H1 (cell line): ENCODE measurements at regions not wholly inside any gene's neighbourhood (a gene's known extent, or its start where the extent isn't known, plus 50 kb on each side); places are given as distances from the start of the nearest gene placed in this dataset.

ENCODE experiments used
- CTCF ChIA-PET: fragments of 300-600 bp; sonication (Branson Sonifier 250); formaldehyde crosslinking; loops from one replicate; lab custom pipeline; 2021; ENCODE audit not compliant: partially characterized antibody; lab: Charles Lee
- POLR2A ChIA-PET: fragments of 300-600 bp; sonication (Branson Sonifier 250); formaldehyde crosslinking; loops from one replicate; lab custom pipeline; 2021; ENCODE audit warnings: inconsistent platforms; ENCODE audit not compliant: partially characterized antibody; lab: Charles Lee
- DNase-seq, 2 experiments: peaks; one replicate each; pipeline versions ENCODE4 v3.0.0 to v3.0.0-alpha.2; 2010 to 2022; ENCODE audit warnings: low spot score in 2 of 2, low read depth in 1 of 2, mixed read lengths in 1 of 2
- FAIRE-seq: peaks from 2 replicates; lab custom pipeline; 2011; peaks lifted over from hg19 to GRCh38; lab: Jason Lieb, UNC
- H2AFZ ChIP-seq: 2 replicates; pipeline ENCODE4 v1.8.1; 2012; ENCODE audit warnings: low read length, inconsistent platforms
- H2AK5ac ChIP-seq: 2 replicates; pipeline ENCODE4 v1.6.1; 2013; ENCODE audit warnings: low read depth, low read length
- H2BK120ac ChIP-seq: replicated peaks from 2 replicates; pipeline ENCODE3; 2013; ENCODE audit warnings: low read depth, low read length, inconsistent platforms
- H2BK12ac ChIP-seq: 2 replicates; pipeline ENCODE4 v1.6.1; 2013; ENCODE audit warnings: low read depth, low read length
- H2BK15ac ChIP-seq: 2 replicates; pipeline ENCODE4 v1.6.1; 2013; ENCODE audit warnings: low read length
- H2BK20ac ChIP-seq: 2 replicates; pipeline ENCODE4 v1.6.1; 2013; ENCODE audit warnings: low read length
- H2BK5ac ChIP-seq: 2 replicates; pipeline ENCODE4 v1.6.1; 2013; ENCODE audit warnings: low read depth, low read length
- H3K14ac ChIP-seq: 2 replicates; pipeline ENCODE4 v1.6.1; 2013; ENCODE audit warnings: inconsistent platforms; ENCODE audit not compliant: insufficient read length
- H3K18ac ChIP-seq: 2 replicates; pipeline ENCODE4 v1.6.1; 2013; ENCODE audit warnings: low read length; ENCODE audit errors: extremely low read depth
- H3K23ac ChIP-seq: 2 replicates; pipeline ENCODE4 v1.6.1; 2013; ENCODE audit warnings: inconsistent platforms; ENCODE audit not compliant: insufficient read length
- H3K23me2 ChIP-seq: 2 replicates; pipeline ENCODE4 v1.6.1; 2013; ENCODE audit warnings: low read depth, low read length
- H3K27ac ChIP-seq: 2 replicates; pipeline ENCODE4 v1.6.1; 2011; ENCODE audit warnings: low read depth, low read length, inconsistent platforms
- H3K27me3 ChIP-seq, 4 experiments: replicated peaks in 1 of 4; 1 replicate in 1 of 4; 2 replicates in 3 of 4; pipeline versions ENCODE4 v1.6.1 to v1.8.1; 2011 to 2013; ENCODE audit warnings: low read length in 3 of 4, mild to moderate bottlenecking in 3 of 4, inconsistent platforms in 2 of 4, mixed read lengths in 2 of 4, moderate library complexity in 1 of 4; ENCODE audit not compliant: control insufficient read depth in 3 of 4, insufficient read depth in 3 of 4; ENCODE audit errors: extremely low read depth in 1 of 4
- H3K36me3 ChIP-seq, 4 experiments: 2 replicates each; pipeline versions ENCODE4 v1.6.1 to v1.8.1; 2011 to 2013; ENCODE audit warnings: mild to moderate bottlenecking in 4 of 4, low read length in 3 of 4, moderate library complexity in 2 of 4, control low read depth in 1 of 4, inconsistent platforms in 1 of 4; ENCODE audit not compliant: insufficient read depth in 4 of 4, control insufficient read depth in 2 of 4
- H3K4ac ChIP-seq: replicated peaks from 2 replicates; pipeline ENCODE3; 2013; ENCODE audit warnings: low read length, low read depth, mixed read lengths, inconsistent platforms; ENCODE audit not compliant: insufficient read length
- H3K4me1 ChIP-seq, 4 experiments: replicated peaks in 1 of 4; 1 replicate in 1 of 4; 2 replicates in 3 of 4; pipeline versions ENCODE4 v1.6.1 to v1.8.1; 2011 to 2013; ENCODE audit warnings: low read length in 3 of 4, inconsistent platforms in 2 of 4, mixed read lengths in 1 of 4; ENCODE audit not compliant: insufficient read depth in 4 of 4, control insufficient read depth in 3 of 4
- H3K4me2 ChIP-seq, 2 experiments: 2 replicates each; pipeline versions ENCODE4 v1.6.1 to v1.8.1; 2011 to 2013; ENCODE audit warnings: low read depth in 2 of 2, low read length in 2 of 2, control low read depth in 1 of 2, inconsistent platforms in 1 of 2, mild to moderate bottlenecking in 1 of 2; ENCODE audit not compliant: insufficient read depth in 1 of 2
- H3K4me3 ChIP-seq, 4 experiments: fragments of 200-600, 300-600 bp in 1 of 4; sonication (generic), shearing (Covaris generic), sonication (Bioruptor Twin) in 1 of 4; 2 replicates each; pipeline versions ENCODE4 v1.5.1 to v1.8.1; 2011 to 2016; ENCODE audit warnings: low read length in 4 of 4, low read depth in 3 of 4, control low read depth in 2 of 4, inconsistent platforms in 2 of 4, mild to moderate bottlenecking in 2 of 4, mixed read lengths in 1 of 4, moderate library complexity in 1 of 4; ENCODE audit not compliant: insufficient read depth in 2 of 4; ENCODE audit errors: extremely low read depth in 1 of 4
- H3K56ac ChIP-seq: replicated peaks from 2 replicates; pipeline ENCODE3; 2013; ENCODE audit warnings: low read depth, mild to moderate bottlenecking, mixed read lengths, low read length, inconsistent platforms; ENCODE audit not compliant: insufficient read length
- H3K79me1 ChIP-seq: 2 replicates; pipeline ENCODE4 v1.6.1; 2013; ENCODE audit warnings: low read depth, low read length, control low read depth
- H3K79me2 ChIP-seq, 2 experiments: 2 replicates each; pipeline versions ENCODE4 v1.6.1 to v1.8.1; 2012 to 2013; ENCODE audit warnings: low read length in 2 of 2, mild to moderate bottlenecking in 2 of 2, inconsistent platforms in 1 of 2; ENCODE audit not compliant: insufficient read depth in 2 of 2, control insufficient read depth in 1 of 2
- H3K9ac ChIP-seq, 4 experiments: replicated peaks in 1 of 4; 1 replicate in 1 of 4; 2 replicates in 3 of 4; pipeline versions ENCODE4 v1.6.1 to v1.8.1; 2011 to 2013; ENCODE audit warnings: low read depth in 3 of 4, low read length in 3 of 4, control low read depth in 2 of 4, mild to moderate bottlenecking in 2 of 4, moderate library complexity in 2 of 4, inconsistent platforms in 1 of 4; ENCODE audit errors: extremely low read depth in 1 of 4
- H3K9me3 ChIP-seq, 2 experiments: 2 replicates each; pipeline versions ENCODE4 v1.6.1 to v1.8.1; 2012 to 2013; ENCODE audit warnings: mild to moderate bottlenecking in 2 of 2, moderate library complexity in 2 of 2, control low read depth in 1 of 2, inconsistent platforms in 1 of 2, low read depth in 1 of 2, low read length in 1 of 2, mixed read lengths in 1 of 2; ENCODE audit not compliant: insufficient read depth in 2 of 2
- H4K20me1 ChIP-seq, 2 experiments: replicated peaks in 1 of 2; 2 replicates each; pipeline versions ENCODE3 to v1.8.1; 2011 to 2013; ENCODE audit warnings: inconsistent platforms in 2 of 2, low read length in 2 of 2, mild to moderate bottlenecking in 1 of 2; ENCODE audit not compliant: insufficient read depth in 2 of 2, control insufficient read depth in 1 of 2
- H4K5ac ChIP-seq: 2 replicates; pipeline ENCODE4 v1.6.1; 2013; ENCODE audit warnings: low read length, low read depth, mixed read lengths, inconsistent platforms; ENCODE audit not compliant: insufficient read length
- H4K8ac ChIP-seq: 2 replicates; pipeline ENCODE4 v1.8.0; 2013; ENCODE audit warnings: mild to moderate bottlenecking, moderate library complexity, low read length, inconsistent platforms; ENCODE audit not compliant: insufficient read depth; ENCODE audit errors: extremely low read depth
- H4K91ac ChIP-seq: replicated peaks from 2 replicates; pipeline ENCODE3; 2013; ENCODE audit warnings: low read length, mixed read lengths, inconsistent platforms; ENCODE audit not compliant: insufficient read length
- JUND ChIP-seq: IDR thresholded peaks from 2 replicates; pipeline ENCODE4 v1.6.1; 2011; ENCODE audit warnings: mild to moderate bottlenecking, improper control_type of control experiment, low read length
- KDM5A ChIP-seq: fragments of 200-600 bp; IDR thresholded peaks from 2 replicates; pipeline ENCODE4 v1.7.1; 2012; ENCODE audit warnings: mild to moderate bottlenecking, low read length, inconsistent platforms, mixed read lengths
- TAF1 ChIP-seq: IDR thresholded peaks from 2 replicates; pipeline ENCODE4 v1.6.1; 2011; ENCODE audit warnings: mild to moderate bottlenecking, low read depth, low read length
- WGBS, 2 experiments: shearing (Covaris generic) in 1 of 2; methylation state at CpG; one replicate each; pipeline versions ENCODE4 v1.1.6 to v1.1.7; 2013 to 2015; ENCODE audit warnings: low lambda C conversion rate in 2 of 2, mixed read lengths in 2 of 2, inconsistent platforms in 1 of 2, low coverage in 1 of 2, missing lambda C conversion rate in 1 of 2; ENCODE audit not compliant: insufficient replicate concordance in 2 of 2, insufficient coverage in 1 of 2, insufficient read length in 1 of 2; ENCODE audit errors: extremely low coverage in 1 of 2, missing lambda C conversion rate in 1 of 2; 5-methylcytosine and 5-hydroxymethylcytosine counted together

- Histone ChIP-seq H4K8ac (no peak overlapping the region), H3K4me1 (peaks cover 0 to 11% (median 2%) of the 10 kb centered on the region in 4 experiments; a peak in 2 of 7 replicates), H3K4me2 (no peak overlapping the region), H3K4ac (no peak overlapping the region), H4K20me1 (no peaks in the 10 kb centered on the region), H4K91ac (no peak overlapping the region), H2BK12ac (no peak overlapping the region), H4K5ac (no peak overlapping the region), H2AFZ (no peak overlapping the region), H3K27ac (no peak overlapping the region), H3K79me2 (no peaks in the 10 kb centered on the region), H2BK20ac (no peak overlapping the region), H3K27me3 (no peaks in the 10 kb centered on the region), H3K79me1 (no peaks in the 10 kb centered on the region), H2BK5ac (no peak overlapping the region), H3K9me3 (no peaks in the 10 kb centered on the region), H3K56ac (no peak overlapping the region), H2BK120ac (no peak overlapping the region)
- FAIRE-seq: no peak
- DNase-seq: no peak
- CTCF ChIA-PET: interaction anchor here (1.2 to 2.0 kb wide), 2 partner anchors 8 to 19 kb away, joined by 3 to 4 read pairs; no protein-coding TSS in a partner anchor
- TF ChIP-seq JUND (no peak), KDM5A (no peak), TAF1 (no peak)
- TF ChIP-seq, all 59 proteins: peak for 0
- Histone ChIP-seq H3K18ac (no peak overlapping the region), H3K36me3 (no peaks in the 10 kb centered on the region), H3K4me3 (no peak overlapping the region), H3K23me2 (no peaks in the 10 kb centered on the region), H3K9ac (no peak overlapping the region), H2AK5ac (no peak overlapping the region), H2BK15ac (no peak overlapping the region), H3K14ac (no peak overlapping the region), H3K23ac (no peak overlapping the region)
- POLR2A ChIA-PET: no interaction called here
- 86% methylated on average over 3 of the region's 3 CpGs; no CpG with 5 or more reads in 1 of the 2 experiments for WGBS, 2 experiments
These were observed 61.4 kb upstream of the TSPAN8 start for GRCh38 chr12:71219224-71219623.
